ENCODE measurements at regions not wholly inside any gene's neighbourhood (a gene's known extent, or its start where the extent isn't known, plus 50 kb on each side); places are given as distances from the start of the nearest gene placed in this dataset.

GRCh38 chr12:75974323-75975187 is 57.0 kb downstream of the PHLDA1 start:
- intact Hi-C loops (cut with micrococcal nuclease), result loop anchor here (5.0 kb wide), 2 partner anchors 157 to 462 kb away; partner anchors contain the start of gene KRR1

GRCh38 chr12:75971253-75971652 is 60.3 kb downstream of the PHLDA1 start:
- intact Hi-C loops (cut with micrococcal nuclease), result no loop called here

DNA sequence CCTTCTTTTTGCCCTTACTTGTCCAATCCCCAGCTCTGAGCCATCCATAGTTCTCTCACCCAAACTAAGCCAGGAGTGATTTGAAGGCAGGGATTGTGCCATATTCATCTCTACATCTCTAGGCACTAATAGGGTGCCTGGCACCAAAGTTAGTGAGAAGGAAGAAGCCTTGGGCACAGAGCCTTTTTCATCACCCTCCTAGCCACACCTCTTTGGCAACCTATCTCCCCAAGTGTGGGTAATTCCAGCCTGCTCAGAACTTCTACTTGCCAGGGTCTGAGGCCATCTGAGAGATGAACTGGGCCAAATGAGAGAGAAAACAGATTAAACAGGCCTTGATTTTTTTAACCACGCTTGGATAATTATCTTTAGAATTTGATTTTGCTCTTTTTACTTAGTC is 61.3 kb downstream of the PHLDA1 start:
- intact Hi-C loops (cut with micrococcal nuclease), result no loop called here

DNA sequence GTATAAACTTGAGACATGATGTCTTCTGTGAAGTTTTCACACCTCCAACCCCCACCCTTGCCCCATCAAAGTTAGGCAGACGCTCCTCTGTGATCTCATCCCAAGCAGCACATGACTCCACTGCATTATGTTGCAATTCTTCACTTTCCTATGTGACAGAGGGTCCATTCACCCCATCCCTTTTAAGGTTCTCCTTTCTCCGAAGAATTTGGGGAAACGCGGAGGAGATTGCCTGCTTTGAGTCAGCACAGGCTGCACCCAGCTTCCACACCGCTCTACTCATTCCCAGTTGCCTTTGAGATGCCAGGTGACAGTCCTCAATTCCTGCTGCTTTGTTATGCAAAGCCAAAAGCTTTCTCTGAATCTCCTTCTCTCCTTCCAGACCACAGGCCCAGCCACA is 61.8 kb downstream of the PHLDA1 start:
- intact Hi-C loops (cut with micrococcal nuclease), result no loop called here

DNA sequence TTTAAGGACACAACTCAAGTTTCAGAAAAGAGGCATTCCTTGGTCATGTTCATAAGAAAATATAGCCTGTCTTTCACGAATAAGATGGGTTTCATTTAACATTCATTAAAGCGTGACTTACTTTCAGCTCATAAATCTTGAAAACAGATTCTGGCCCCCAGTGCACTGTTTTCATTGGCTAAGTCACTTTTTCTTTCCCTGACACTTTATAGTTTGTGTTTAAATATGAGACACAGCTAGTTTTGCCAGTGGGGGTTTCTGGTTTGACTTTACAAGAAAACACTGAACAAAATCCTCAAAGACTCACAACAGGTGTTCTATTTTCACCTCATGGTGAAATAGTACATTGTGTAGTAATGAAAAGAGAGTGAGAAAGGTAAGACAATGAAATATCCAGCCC is 65.9 kb downstream of the PHLDA1 start:
- intact Hi-C loops (cut with micrococcal nuclease), result loop anchor here (2.0 kb wide), 1 partner anchor 13 kb away; no protein-coding TSS in a partner anchor

DNA sequence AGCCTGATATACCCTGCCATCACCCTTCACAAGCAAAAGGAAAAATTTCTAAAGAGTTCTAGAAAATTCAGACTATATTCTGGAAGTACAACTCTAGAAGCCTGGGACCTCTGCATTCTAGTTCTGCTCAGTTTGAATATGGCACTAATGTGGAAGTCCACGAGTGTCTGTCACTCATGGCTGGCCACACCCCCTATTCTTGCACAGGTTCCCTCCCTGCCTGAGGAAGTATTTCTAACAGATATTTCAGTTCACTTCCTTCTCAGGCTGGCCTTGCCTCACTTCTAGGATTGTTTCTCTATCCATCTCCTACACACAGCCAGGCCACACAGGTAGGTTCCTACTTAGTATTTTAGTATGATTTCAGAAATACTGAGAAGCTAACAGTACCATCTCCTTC is 67.4 kb downstream of the PHLDA1 start:
- intact Hi-C loops (cut with micrococcal nuclease), result loop anchor here (2.0 kb wide), 1 partner anchor 15 kb away; no protein-coding TSS in a partner anchor

DNA sequence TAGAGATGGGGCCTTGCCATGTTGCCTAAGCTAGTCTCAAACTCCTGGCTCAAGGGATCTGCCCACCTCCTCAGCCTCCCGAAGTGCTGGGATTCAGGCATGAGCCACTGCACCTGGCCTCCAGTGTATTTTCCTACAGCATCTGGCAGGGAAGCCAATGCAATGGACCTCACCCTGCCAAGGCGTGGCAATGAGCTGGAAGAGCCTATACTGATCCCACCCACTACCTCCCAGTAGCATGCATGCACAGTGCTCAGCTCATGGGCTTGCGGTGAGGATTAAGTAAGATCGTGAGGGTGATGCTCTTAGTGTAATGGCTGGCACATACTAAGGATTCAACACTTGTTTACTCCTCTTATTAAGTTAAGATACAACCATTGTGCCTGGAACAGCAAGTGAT is 69.7 kb downstream of the PHLDA1 start:
- intact Hi-C loops (cut with micrococcal nuclease), result no loop called here

DNA sequence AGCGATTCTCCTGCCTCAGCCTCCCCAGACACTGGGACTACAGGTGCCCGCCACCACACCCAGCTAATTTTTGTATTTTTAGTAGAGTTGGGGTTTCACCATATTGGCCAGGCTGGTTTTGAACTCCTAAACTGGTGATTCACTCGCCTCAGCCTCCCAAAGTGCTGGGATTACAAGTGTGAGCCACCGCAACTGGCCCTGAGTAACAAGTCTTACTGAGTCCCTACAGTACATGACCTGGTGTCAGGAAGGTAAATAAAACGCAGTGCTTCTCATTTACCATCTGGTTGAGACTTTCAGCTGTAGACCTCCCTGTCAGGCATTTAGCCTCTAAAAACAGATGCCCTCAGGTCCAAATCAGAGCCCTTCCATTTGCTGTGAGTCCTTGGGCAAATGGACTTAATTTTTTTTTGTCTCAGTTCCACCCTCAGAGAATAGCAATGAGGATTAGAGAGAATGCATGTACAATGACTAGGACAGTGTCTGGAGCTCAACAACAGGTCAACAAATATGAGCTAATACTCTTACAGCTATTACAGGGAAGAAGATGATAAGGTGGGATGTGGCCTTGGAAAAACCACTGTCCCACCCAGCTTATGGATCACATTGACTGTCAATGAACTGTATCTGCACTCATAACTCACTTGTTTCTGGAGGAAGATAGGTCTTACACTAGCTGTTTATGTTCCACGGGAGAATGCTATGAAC is 70.5 kb downstream of the PHLDA1 start:
- intact Hi-C loops (cut with micrococcal nuclease), result no loop called here

- intact Hi-C loops (cut with micrococcal nuclease), result no loop called here
Observed at GRCh38 chr12:75960086-75960910, 71.3 kb downstream of the PHLDA1 start.

DNA sequence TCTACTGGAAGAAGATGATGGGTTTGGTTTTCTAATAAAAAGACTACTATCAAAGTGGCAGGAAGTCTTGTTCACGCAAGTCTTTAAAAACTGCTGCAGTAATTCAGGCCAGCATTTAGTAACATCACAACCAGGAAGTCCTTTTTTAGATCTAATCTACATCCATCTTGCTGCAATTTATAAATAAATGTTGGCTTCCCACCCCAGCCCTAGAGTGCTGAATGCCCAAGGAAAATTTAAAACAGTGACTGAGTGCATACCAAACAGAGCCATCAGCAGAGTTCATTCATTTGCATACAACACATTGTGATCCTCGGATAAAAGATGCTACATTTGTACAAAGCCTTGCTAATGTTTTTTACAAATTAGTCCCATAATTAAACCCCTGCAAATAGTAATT is 72.1 kb downstream of the PHLDA1 start:
- intact Hi-C loops (cut with micrococcal nuclease), result loop anchor here (1.0 to 2.0 kb wide), 2 partner anchors 15 to 25 kb away; no protein-coding TSS in a partner anchor

- intact Hi-C loops (cut with micrococcal nuclease), result loop anchor here (1.0 to 2.0 kb wide), 2 partner anchors 14 to 25 kb away; no protein-coding TSS in a partner anchor
Observed at GRCh38 chr12:75959060-75959459, 72.5 kb downstream of the PHLDA1 start.

- intact Hi-C loops (cut with micrococcal nuclease), result no loop called here
Observed at GRCh38 chr12:75955251-75955650, 76.3 kb downstream of the PHLDA1 start.

DNA sequence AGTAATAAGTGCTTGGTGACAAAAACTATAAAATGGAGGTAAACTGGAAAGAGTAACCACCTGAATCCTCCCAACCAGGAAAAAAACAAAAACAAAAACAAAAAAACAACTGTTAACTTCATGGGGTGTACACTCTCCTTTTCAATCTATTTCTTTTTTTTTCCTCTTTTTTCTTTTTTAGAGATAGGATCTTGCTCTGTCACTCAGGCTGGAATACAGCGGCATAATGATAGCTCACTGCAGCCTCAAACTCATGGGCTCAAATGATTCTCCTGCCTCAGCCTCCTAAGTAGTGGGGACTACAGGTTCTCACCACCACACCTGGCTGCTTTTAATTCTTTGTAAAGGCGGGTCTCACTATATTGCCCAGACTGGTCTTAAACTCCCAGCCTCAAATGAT is 76.8 kb downstream of the PHLDA1 start:
- intact Hi-C loops (cut with micrococcal nuclease), result no loop called here

DNA sequence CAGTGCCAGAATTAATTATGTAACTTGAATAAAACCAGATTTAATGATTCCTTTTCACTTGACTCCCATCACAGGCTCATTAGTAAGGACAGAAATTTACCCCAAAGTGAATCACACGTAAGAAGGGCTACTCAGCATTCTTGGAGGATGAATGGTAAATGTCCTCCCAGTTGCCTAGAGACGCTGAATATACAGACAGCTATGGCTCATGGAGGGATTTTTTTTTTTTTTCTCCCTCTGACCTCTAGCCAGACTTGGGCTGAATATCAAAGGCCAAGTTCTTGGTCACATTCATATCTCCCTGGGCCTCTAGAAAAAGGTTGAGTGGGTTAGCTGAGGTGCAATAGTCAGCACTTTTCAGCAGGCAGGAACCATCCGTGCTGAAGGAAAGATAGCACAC is 77.5 kb downstream of the PHLDA1 start:
- intact Hi-C loops (cut with micrococcal nuclease), result no loop called here

- intact Hi-C loops (cut with micrococcal nuclease), result no loop called here
Observed at GRCh38 chr12:75953312-75953906, 78.2 kb downstream of the PHLDA1 start.

- intact Hi-C loops (cut with micrococcal nuclease), result no loop called here
Observed at GRCh38 chr12:75951399-75952278, 79.9 kb downstream of the PHLDA1 start.

DNA sequence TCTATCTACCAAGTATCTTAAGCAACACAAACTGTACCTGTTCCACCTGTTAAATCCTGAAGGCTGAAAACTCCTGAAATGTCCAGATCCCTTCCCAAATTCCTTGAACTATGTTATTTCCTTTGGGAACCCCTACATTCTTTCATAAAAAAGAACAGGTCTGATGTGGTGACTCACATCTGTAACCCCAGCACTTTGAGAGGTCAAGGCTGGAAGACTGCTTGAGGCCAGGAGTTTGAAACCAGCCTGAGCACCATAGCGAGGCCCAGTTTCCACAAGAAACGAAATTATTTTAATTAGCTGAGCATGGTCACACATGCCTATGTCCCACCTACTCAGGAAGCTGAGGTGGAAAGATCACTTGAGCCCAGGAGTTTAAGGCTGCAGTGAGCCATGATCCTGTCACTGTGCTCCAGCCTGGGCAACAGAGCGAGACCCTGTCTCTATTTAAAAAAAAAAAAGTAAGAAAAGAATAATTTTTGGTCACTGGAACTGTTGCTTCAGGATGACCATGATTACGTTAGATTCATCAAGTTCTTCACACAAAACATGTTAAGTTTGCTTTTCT is 84.3 kb downstream of the PHLDA1 start:
- intact Hi-C loops (cut with micrococcal nuclease), result no loop called here

GRCh38 chr12:75945581-75945980 is 86.0 kb downstream of the PHLDA1 start:
- intact Hi-C loops (cut with micrococcal nuclease), result loop anchor here (2.0 kb wide), 1 partner anchor 13 kb away; no protein-coding TSS in a partner anchor

GRCh38 chr12:75944905-75945432 is 86.6 kb downstream of the PHLDA1 start:
- intact Hi-C loops (cut with micrococcal nuclease), result loop anchor here (1.0 to 2.0 kb wide), 6 partner anchors 11 to 304 kb away; no protein-coding TSS in a partner anchor

Measured in T-helper 2 cell treated with Interferon-gamma antibody and Interleukin-4, amounts not matched to agents 100 ng/mL and 5 ng/mL, for 36 hours (primary cell).